DMS53 treated with DMSO at 0.1 percent for 48 hours (cell line): ENCODE measurements at regions not wholly inside any gene's neighbourhood (a gene's known extent, or its start where the extent isn't known, plus 50 kb on each side); places are given as distances from the start of the nearest gene placed in this dataset.

ENCODE experiments used
- DNase-seq: peaks from one replicate; lab custom pipeline; 2025; ENCODE audit not compliant: unreplicated experiment; lab: John Stamatoyannopoulos, UW

- no peak for DNase-seq
These were observed 293.3 kb upstream of the SYT4 start for GRCh38 chr18:43570593-43570992.

GRCh38 chr18:43571078-43571689 is 293.9 kb upstream of the SYT4 start:
- DNase-seq, result peak; percentile 64

GRCh38 chr18:43572163-43572562 is 294.9 kb upstream of the SYT4 start:
- DNase-seq, result no peak

GRCh38 chr18:43574974-43575373 is 297.7 kb upstream of the SYT4 start:
- DNase-seq, result no peak

GRCh38 chr18:43578211-43578610 is 300.9 kb upstream of the SYT4 start:
- no peak for DNase-seq

- no peak for DNase-seq
These were observed 301.4 kb upstream of the SYT4 start for GRCh38 chr18:43578706-43579105.

GRCh38 chr18:43581936-43582519 is 304.7 kb upstream of the SYT4 start:
- DNase-seq, result no peak

- DNase-seq, result peak; percentile 80
These were observed 310.4 kb upstream of the SYT4 start for GRCh38 chr18:43587538-43588153.

- DNase-seq, result no peak
These were observed 311.5 kb upstream of the SYT4 start for GRCh38 chr18:43588838-43589237.

- no peak for DNase-seq
These were observed 312.4 kb upstream of the SYT4 start for GRCh38 chr18:43589611-43590151.

- DNase-seq, result no peak
These were observed 313.1 kb upstream of the SYT4 start for GRCh38 chr18:43590182-43590903.

GRCh38 chr18:43592269-43592668 is 315.0 kb upstream of the SYT4 start:
- no peak for DNase-seq

- peak; percentile 71 for DNase-seq
These were observed 318.9 kb upstream of the SYT4 start for GRCh38 chr18:43596105-43596712.

GRCh38 chr18:43601432-43601831 is 324.1 kb upstream of the SYT4 start:
- DNase-seq, result no peak

- DNase-seq, result no peak
These were observed 327.9 kb upstream of the SYT4 start for GRCh38 chr18:43605224-43605623.

- peak; percentile 14 for DNase-seq
These were observed 329.5 kb upstream of the SYT4 start for GRCh38 chr18:43606795-43607194.

- peak; percentile 59 for DNase-seq
These were observed 343.6 kb upstream of the SYT4 start for GRCh38 chr18:43620936-43621335.

- no peak for DNase-seq
These were observed 344.7 kb upstream of the SYT4 start for GRCh38 chr18:43622024-43622423.

- DNase-seq, result no peak
These were observed 348.3 kb upstream of the SYT4 start for GRCh38 chr18:43625582-43625981.

- no peak for DNase-seq
These were observed 350.7 kb upstream of the SYT4 start for GRCh38 chr18:43627848-43628530.

- DNase-seq, result no peak
These were observed 357.7 kb upstream of the SYT4 start for GRCh38 chr18:43634994-43635393.
